Hematopoietic multipotent progenitor cell (in vitro differentiated cells): ENCODE measurements at regions not wholly inside any gene's neighbourhood (a gene's known extent, or its start where the extent isn't known, plus 50 kb on each side); places are given as distances from the start of the nearest gene placed in this dataset.
A peak's percentile ranks its signal among the peaks of the same experiment; 100 is the strongest.
"Not testable (repeated sequence)": the region's sequence is repeated elsewhere in the genome, so short reads cannot be mapped to it uniquely, and the experiment has no call there.

Experiments
- DNase-seq, 3 donors: peaks; one replicate each; pipeline ENCODE4 v3.0.0-alpha.2; 2011 to 2015; ENCODE audit warnings: low read depth in 2 of 3, low spot score in 2 of 3

- no peak for DNase-seq
Measured at GRCh38 chr10:53357587-53357986, 585.0 kb upstream of the MBL2 start.

- no peak for DNase-seq
Measured at GRCh38 chr10:53356616-53357349, 584.2 kb upstream of the MBL2 start.

DNA sequence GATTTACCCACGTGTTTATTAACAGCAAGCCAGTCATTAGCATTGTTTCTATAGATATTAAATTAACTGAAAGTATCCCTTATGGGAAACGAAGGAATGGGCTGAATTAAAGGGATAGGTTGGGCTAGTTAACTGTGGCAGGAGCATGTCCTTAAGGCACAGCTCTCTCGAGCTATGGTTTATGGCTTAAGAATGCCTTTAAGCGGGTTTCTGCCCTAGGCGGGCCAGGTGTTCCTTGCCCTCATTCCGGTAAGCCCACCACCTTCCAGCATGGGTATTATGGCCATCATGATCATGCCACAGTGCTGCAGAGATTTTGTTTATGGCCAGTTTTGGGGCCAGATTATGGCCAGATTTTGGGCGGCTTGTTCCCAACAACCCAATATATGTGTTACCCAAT, 569.9 kb upstream of the MBL2 start:
- not testable (repeated sequence) for DNase-seq

- DNase-seq: not testable (repeated sequence)
Measured at GRCh38 chr10:53338199-53338598, 565.6 kb upstream of the MBL2 start.

DNA sequence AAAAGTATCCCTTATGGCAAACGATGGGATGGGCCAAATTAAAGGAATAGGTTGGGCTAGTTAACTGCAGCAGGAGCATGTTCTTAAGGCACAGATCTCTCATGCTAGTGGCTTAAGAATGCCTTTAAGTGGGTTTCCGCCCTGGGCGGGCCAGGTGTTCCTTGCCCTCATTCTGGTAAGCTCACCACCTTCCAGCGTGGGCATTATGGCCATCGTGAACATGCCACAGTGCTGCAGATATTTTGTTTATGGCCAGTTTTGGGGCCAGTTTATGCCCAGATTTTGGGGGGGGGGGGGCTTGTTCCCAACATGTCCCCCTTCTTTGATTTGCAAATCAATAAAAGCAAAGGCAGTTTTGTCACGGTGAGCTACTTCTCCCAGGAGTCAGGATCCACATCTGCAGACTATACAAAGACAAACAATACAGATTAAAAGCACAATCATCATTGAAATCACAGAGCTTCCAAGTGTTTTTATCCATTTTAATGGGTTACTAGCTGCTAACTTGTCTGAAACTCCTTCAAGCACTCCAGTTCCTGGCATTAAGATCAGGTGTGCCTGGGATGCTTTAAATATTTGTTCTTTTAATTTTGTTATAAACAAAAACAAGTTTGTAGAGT, 563.3 kb upstream of the MBL2 start:
- not testable (repeated sequence) for DNase-seq

DNA sequence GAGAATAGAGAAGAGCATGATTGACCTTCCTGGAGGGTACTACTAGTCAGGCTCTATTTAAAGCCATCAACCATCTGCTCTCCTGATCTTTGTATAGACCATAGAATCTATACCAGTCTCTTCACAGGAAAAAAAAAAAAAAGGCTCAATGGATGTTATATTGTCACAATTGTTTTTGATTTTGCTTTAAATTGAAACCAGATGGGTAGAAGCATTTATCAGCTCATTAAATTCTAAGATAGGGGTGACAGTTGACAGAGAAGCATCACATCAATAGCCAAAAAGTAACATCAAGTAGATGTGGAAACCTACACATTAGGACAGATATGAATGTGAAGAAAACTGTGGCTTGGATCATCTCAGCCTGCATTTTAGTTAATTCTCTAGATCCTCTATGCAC, 558.9 kb upstream of the MBL2 start:
- no peak for DNase-seq

DNA sequence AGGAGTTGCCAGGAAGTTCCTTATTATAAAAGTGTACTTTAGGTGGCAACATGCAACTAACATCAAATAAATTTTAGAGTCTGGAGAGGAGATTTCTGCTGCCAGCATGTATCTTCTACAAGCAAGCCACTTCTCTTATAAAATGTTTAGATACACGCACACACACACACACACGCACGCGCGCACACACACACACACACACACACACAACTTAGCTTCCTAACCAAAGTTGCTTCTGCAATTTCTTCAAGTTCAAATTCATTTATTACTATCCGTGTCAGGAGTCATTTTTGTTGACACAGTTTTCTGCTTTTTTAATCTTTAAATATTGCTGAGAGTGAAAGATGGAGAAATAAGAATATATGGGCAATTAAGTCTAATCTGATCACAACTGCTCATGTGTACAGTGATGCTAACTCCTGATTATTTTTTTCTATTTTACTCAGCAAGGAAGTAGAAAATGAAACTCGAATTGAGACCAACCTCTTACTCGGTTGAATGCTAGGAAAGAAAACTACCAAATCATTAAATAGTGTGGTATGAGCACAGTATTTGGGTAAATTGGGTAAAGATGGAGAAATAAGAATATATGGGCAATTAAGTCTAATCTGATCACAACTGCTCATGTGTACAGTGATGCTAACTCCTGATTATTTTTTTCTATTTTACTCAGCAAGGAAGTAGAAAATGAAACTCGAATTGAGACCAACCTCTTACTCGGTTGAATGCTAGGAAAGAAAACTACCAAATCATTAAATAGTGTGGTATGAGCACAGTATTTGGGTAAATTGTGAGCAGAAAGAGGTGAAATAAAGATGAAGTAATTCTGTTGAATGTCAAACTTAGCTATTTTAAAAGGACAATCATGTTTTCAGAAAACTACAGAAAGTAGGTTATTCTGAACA, 554.1 kb upstream of the MBL2 start:
- peak in 2 of 3 donors; percentile 20 to 75 for DNase-seq

GRCh38 chr10:53325066-53325465, 552.5 kb upstream of the MBL2 start:
- no peak for DNase-seq

- DNase-seq: peak in 1 of 3 donors; percentile 39
Measured at GRCh38 chr10:53315709-53316108, 543.1 kb upstream of the MBL2 start.

GRCh38 chr10:53314876-53315275, 542.3 kb upstream of the MBL2 start:
- peak in 1 of 3 donors; percentile 47 for DNase-seq

- DNase-seq: no peak
Measured at GRCh38 chr10:53298443-53298842, 525.9 kb upstream of the MBL2 start.

- DNase-seq: no peak
Measured at GRCh38 chr10:53284615-53285182, 512.1 kb upstream of the MBL2 start.

GRCh38 chr10:53276797-53277196, 504.2 kb upstream of the MBL2 start:
- DNase-seq: no peak

- no peak for DNase-seq
Measured at GRCh38 chr10:53269482-53269881, 496.9 kb upstream of the MBL2 start.

DNA sequence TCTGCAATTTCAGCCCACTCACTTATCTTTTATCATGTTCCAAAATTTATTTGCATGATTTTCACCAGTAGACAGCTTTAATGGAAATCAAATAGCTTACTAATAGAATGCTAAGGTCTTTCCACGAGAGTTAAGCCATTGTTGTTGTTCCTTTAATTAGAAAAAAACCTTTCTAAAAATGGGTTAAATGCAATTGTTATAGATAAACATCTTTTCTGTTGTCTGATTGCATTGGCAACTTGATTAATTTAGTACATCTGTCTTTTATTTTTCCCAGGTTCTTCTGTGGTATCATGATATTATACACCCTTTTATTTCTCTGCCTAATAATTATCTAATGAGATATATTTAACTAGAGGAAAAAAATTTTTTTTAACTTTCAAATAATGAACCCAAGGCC, 487.6 kb upstream of the MBL2 start:
- no peak for DNase-seq

- no peak for DNase-seq
Measured at GRCh38 chr10:53256623-53257022, 484.0 kb upstream of the MBL2 start.

GRCh38 chr10:53255661-53256205, 483.1 kb upstream of the MBL2 start:
- DNase-seq: no peak

GRCh38 chr10:53253221-53253620, 480.6 kb upstream of the MBL2 start:
- DNase-seq: no peak

DNA sequence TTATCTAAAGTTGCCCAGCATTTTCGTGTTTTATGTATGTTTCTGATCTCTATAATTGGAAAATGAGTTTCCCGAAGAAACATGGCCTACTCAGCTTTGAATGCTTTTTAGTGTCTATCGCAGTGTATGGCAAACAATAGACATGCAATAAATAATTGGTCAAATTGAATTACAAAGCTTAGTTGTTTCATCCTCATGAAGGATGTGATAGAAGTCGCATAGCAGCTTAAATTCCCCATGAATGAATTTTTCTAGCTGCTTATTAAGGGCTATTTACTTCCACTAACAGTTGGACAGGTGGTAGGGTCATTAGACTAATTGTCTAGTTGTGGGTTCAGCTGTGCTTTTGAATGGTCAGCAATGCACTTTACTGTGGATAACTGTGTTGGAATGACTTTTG, 467.3 kb upstream of the MBL2 start:
- DNase-seq: no peak

- DNase-seq: no peak
Measured at GRCh38 chr10:53236941-53237340, 464.4 kb upstream of the MBL2 start.

GRCh38 chr10:53233749-53234148, 461.2 kb upstream of the MBL2 start:
- DNase-seq: no peak
